Breast epithelium (tissue), 4 donors: ENCODE measurements at regions not wholly inside any gene's neighbourhood (a gene's known extent, or its start where the extent isn't known, plus 50 kb on each side); places are given as distances from the start of the nearest gene placed in this dataset.
A peak's percentile ranks its signal among the peaks of the same experiment; 100 is the strongest.

Experiments
- DNase-seq, 2 donors: peaks; one replicate each; pipeline ENCODE4 v3.0.0-alpha.2; 2019; ENCODE audit warnings: low spot score in 2 of 2
- H3K27ac ChIP-seq, 2 donors: fragments of 200-600 bp; sonication (generic) in 1 of 2; one replicate each; pipeline ENCODE4 v1.5.1; 2016 to 2019; ENCODE audit warnings: mild to moderate bottlenecking in 1 of 2
- H3K27me3 ChIP-seq, 2 donors: fragments of 200-600 bp; sonication (generic) in 1 of 2; one replicate each; pipeline versions ENCODE4 v1.5.1 to v1.6.0; 2017 to 2019; ENCODE audit warnings: control low read depth in 1 of 2, mild to moderate bottlenecking in 1 of 2
- H3K36me3 ChIP-seq: fragments of 200-600 bp; one replicate; pipeline ENCODE4 v1.5.1; 2019
- H3K4me1 ChIP-seq, 2 donors: fragments of 200-600 bp; sonication (generic); one replicate each; pipeline ENCODE4 v1.5.1; 2016 to 2019; ENCODE audit warnings: control low read depth in 1 of 2
- H3K4me3 ChIP-seq, 3 donors: fragments of 200-600 bp; sonication (generic); 1 replicate in 2 of 3; 2 replicates in 1 of 3; pipeline ENCODE4 v1.5.1; 2016 to 2019; ENCODE audit warnings: mild to moderate bottlenecking in 3 of 3, moderate library complexity in 2 of 3
- H3K9me3 ChIP-seq, 2 donors: fragments of 200-600 bp; sonication (generic) in 1 of 2; one replicate each; pipeline ENCODE4 v1.5.1; 2016 to 2019; ENCODE audit warnings: control low read depth in 1 of 2
- CTCF ChIP-seq, 3 donors: fragments of 450-650 bp; IDR thresholded peaks; one replicate each; pipeline ENCODE4 v1.5.1; 2016 to 2017; ENCODE audit warnings: antibody characterized with exemption in 3 of 3, mild to moderate bottlenecking in 3 of 3, moderate library complexity in 3 of 3
- POLR2A ChIP-seq: fragments of 450-650 bp; IDR thresholded peaks from one replicate; pipeline ENCODE4 v1.6.1; 2016; ENCODE audit warnings: antibody characterized with exemption, mild to moderate bottlenecking, moderate library complexity
- POLR2AphosphoS5 ChIP-seq, 3 donors: sonication (generic); formaldehyde crosslinking; IDR thresholded peaks; one replicate each; pipeline ENCODE4 v1.6.1; 2017; ENCODE audit warnings: antibody characterized with exemption in 3 of 3
- intact Hi-C: fragments of 100-400 bp; cut with DNase I; formaldehyde crosslinking; loops from one replicate; pipeline ENCODE4 v1.15.1; 2023; ENCODE audit warnings: low total_unique reads

GRCh38 chr2:237199577-237199976 lies 113.9 kb downstream of the COPS8 start:
- Histone ChIP-seq H3K36me3 (no peaks in the 10 kb centered on the region), H3K27ac (peak overlapping the region in 1 of 2 donors; percentile 86), H3K4me1 (peaks cover 6 to 8% of the 10 kb centered on the region in 2 donors), H3K27me3 (no peaks in the 10 kb centered on the region), H3K9me3 (no peaks in the 10 kb centered on the region), H3K4me3 (no peak overlapping the region)
- intact Hi-C loops = no loop called here
- TF ChIP-seq CTCF (IDR thresholded peaks at IDR 0.05) (no peak), POLR2AphosphoS5 (IDR thresholded peaks at IDR 0.05) (no peak), POLR2A (no peak)
- DNase-seq = no peak

DNA sequence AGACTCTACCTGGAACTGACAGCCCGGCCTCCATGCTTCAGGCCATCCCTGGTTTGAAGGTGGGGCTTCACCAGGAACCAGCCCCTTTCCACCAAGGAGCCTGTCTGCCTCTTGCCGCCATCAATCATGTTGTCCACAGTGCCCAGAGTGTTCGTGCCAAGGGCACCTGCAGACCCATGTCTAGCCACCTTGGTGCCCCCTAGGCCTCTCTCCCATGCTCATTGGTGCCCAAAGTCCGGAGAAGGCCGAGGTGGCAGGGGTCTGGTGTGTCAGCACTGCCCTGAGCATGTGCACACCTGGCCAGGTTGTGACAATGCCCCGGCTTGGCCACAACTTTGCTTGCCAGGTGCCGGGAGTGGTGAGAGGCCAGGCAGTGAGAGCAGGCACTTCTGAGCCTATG lies 114.8 kb downstream of the COPS8 start:
- H3K4me1 ChIP-seq = peaks cover 6 to 8% of the 10 kb centered on the region in 2 donors
- TF ChIP-seq POLR2A = no peak
- no peak for TF ChIP-seq POLR2AphosphoS5 (IDR thresholded peaks at IDR 0.05)
- TF ChIP-seq CTCF (IDR thresholded peaks at IDR 0.05) = no peak
- H3K27ac ChIP-seq = peak overlapping the region in 1 of 2 donors; percentile 86
- H3K36me3 ChIP-seq = no peaks in the 10 kb centered on the region
- no peaks in the 10 kb centered on the region for H3K27me3 ChIP-seq
- no peak for DNase-seq
- no peak overlapping the region for H3K4me3 ChIP-seq
- no peaks in the 10 kb centered on the region for H3K9me3 ChIP-seq
- intact Hi-C loops = no loop called here

GRCh38 chr2:237201461-237202287 lies 116.0 kb downstream of the COPS8 start:
- intact Hi-C loops = no loop called here
- Histone ChIP-seq H3K4me3 (no peak overlapping the region), H3K27ac (peak overlapping the region; percentile 53 to 86), H3K27me3 (no peaks in the 10 kb centered on the region), H3K4me1 (peaks cover 6 to 8% of the 10 kb centered on the region in 2 donors), H3K9me3 (no peaks in the 10 kb centered on the region), H3K36me3 (no peaks in the 10 kb centered on the region)
- no peak for DNase-seq
- TF ChIP-seq CTCF (IDR thresholded peaks at IDR 0.05) = no peak
- TF ChIP-seq POLR2AphosphoS5 (IDR thresholded peaks at IDR 0.05) = peak in 1 of 3 donors; percentile 55

DNA sequence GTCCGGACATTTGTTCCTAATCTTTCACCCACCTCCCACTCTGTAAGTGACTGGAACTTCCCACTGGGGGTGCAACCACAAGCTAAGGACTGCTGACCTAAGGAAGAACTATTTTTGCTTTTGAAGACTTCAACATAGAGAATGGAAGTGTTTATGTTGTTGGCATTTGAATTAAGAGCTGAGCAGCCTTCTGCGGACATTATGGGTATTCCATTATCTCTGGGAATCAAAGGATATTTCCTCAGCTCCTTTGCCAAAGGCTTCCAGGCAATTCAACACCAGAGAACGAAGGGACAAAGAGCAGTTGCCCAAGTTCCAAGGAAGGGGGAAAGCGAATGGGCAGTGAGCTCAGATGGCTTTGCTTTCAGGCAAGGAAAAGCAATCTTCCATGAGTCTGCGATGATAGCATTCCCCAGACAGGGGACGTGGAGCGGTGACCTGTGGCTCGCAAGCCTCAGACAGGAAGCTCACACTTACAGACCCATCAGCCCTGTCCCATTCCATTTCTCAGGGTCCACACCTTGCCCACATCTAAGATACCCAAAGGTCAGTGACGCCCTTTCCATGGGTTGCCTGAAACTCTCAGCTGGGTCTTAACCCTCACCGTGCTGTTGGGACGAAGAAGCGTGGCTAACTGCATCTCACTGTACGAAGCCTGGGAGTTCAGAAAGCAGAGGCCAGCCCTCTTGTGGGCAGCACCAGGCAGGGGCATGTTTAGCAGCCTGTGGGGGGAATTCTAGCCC lies 116.8 kb downstream of the COPS8 start:
- Histone ChIP-seq H3K27me3 (no peaks in the 10 kb centered on the region), H3K4me3 (no peak overlapping the region), H3K4me1 (peaks cover 11 to 14% of the 10 kb centered on the region in 2 donors), H3K36me3 (no peaks in the 10 kb centered on the region), H3K9me3 (no peaks in the 10 kb centered on the region), H3K27ac (peak overlapping the region; percentile 53 to 86)
- intact Hi-C loops = no loop called here
- DNase-seq = no peak
- TF ChIP-seq POLR2AphosphoS5 (IDR thresholded peaks at IDR 0.05) (no peak), POLR2A (no peak)

DNA sequence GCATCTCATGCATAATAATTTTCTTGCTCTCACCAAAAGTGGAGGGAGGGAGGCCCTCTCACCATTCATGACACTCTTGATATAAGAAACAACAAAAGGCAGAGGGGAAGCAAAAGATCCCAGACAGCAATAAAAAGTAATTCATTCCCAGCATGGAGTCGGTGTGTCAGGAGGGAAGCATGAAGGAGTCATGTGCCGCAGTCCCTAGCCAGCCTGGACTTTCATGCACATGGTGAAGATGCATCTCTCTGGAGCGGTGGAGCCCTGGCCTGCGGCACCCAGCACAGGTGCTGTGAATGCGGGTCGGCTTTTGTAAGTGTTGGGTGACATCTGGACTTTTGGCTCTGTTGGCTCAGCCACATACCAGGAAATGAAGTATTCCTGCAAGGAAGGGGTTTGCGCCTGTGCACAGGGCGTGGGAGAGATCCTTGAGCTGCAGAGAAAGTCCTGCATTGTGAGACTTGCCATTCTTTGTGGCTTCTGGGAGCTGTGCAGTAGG lies 119.4 kb downstream of the COPS8 start:
- no peaks in the 10 kb centered on the region for H3K27me3 ChIP-seq
- intact Hi-C loops = no loop called here
- no peak for DNase-seq
- H3K4me1 ChIP-seq = peaks cover 9 to 14% of the 10 kb centered on the region in 2 donors
- H3K27ac ChIP-seq = no peak overlapping the region
- no peaks in the 10 kb centered on the region for H3K9me3 ChIP-seq
- H3K4me3 ChIP-seq = no peak overlapping the region
- no peaks in the 10 kb centered on the region for H3K36me3 ChIP-seq
- TF ChIP-seq POLR2AphosphoS5 (IDR thresholded peaks at IDR 0.05) = no peak
- TF ChIP-seq POLR2A = no peak
- no peak for TF ChIP-seq CTCF (IDR thresholded peaks at IDR 0.05)
